ENCODE measurements at regions not wholly inside any gene's neighbourhood (a gene's known extent, or its start where the extent isn't known, plus 50 kb on each side); places are given as distances from the start of the nearest gene placed in this dataset.
"Not testable (repeated sequence)": the region's sequence is repeated elsewhere in the genome, so short reads cannot be mapped to it uniquely, and the experiment has no call there.

DNA sequence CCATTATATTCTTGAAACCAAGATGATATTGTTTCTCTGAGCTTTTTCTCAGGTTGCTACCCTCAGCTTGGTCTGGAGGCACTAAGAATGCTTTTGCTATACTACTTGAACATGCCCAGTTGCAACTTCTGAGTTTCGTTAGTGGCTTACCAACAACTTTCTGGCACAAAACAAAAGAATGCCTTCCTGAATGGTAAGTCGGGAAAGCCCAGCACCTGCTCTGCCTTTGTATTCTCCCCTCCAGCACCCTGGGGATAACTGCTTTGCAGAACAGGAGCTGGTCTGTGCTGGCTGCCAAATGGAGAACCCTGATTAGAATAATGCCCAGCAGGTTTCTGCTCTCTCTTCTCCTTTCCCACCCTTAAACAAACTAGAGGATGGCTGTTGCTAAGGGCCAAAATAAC lies 149.3 kb downstream of the TGFB2 start:
- DNase-seq (ENCODE audit: low read depth): no peak

DNA sequence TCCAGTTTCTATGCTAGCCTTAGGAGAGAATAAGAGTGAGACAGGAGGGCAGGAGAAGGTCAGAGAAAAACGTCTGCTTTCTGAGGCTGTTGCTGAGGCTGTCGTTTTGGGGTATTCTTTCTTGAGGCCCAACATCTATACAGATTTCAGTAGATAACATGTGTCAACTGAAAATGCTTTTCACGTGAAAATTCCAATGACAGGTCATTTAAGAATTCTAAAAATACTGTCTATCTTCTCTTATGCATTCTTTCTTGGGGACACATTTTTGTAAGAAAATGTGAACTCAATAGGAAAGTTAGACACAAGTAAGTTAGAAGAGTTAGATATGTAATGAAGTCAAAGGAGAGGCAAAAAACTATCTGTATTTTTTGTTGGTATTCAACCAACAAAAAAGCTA lies 150.8 kb downstream of the TGFB2 start:
- no peak for DNase-seq (ENCODE audit: low read depth)

DNA sequence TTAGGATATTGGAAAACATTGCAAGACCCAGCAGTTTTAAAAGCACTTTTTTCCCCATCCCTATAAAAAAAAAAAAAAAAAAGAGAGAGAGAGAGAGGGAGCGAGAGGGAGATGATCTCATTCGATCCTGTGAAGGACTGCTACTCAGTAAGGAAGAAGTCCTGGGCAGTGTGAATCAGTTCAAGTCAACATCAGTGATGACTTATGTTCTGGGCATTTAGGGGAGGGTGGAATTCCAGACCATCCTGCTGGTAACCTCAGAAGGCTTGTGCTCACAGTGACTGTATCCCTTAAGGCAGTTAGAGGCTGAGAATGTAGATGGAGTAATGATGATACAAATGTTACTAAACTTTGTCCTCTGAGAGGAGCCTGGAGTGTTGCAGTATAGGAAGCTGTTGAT lies 151.4 kb downstream of the TGFB2 start:
- DNase-seq (ENCODE audit: low read depth): no peak

DNA sequence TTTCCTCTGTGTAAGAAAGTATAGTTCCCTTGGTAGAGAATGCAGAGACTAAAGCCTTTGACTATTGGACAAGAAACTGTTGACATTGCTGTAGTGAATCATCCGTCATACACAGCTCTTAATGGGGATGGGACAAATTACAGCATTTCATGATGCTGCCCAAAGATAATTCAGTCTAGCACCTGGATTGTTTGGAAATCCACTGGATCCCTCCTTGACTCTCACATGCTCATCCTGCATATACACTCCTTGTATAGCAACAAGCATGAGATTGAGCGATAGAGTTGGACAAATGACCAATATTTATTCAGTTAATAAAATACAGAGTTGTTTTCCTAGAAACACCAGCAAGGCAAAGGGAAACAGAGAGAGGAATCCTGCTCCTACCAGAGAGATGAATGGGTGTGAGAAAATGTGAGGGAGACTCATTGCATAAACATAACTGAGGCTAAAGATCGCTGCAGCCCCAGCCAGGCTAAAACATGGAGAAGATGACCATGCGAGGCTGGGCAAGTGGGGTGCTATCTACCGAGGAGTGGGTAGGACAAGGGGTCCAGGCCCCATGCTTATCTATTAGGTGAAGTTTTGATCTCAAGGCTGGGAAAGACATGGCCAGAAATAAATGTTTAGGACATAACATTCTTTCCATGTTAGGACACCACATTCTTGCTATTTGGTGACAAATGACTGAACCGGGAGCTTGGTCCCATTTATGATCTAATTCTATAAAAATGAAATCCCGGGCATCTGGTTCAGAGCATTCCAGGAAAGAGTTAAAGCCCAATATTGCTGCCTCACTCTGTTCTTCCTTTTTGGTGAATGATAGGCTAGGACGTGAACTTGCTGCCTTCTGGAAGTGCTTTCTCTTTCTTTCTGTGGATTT lies 153.2 kb downstream of the TGFB2 start:
- DNase-seq (ENCODE audit: low read depth): no peak

GRCh38 chr1:218499011-218499691 lies 154.0 kb downstream of the TGFB2 start:
- DNase-seq (ENCODE audit: low read depth): peak; percentile 29

DNA sequence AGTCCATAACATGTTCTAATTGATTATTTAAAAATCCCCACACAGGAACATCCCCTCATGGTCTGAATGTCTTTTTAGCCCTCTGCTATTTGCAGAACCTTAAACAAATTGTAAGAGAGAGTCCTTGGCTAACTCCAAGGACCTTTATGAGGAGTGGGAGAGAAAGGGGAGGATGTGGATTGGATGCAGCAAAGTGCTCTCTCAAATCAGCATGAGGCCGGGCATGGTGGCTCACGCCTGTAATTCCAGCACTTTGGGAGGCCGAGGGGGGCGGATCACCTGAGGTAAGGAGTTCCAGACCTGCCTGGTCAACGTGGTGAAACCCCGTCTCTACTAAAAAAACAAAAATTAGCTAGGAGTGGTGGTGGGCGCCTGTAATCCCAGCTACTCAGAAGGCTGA lies 154.8 kb downstream of the TGFB2 start:
- DNase-seq (ENCODE audit: low read depth): no peak

DNA sequence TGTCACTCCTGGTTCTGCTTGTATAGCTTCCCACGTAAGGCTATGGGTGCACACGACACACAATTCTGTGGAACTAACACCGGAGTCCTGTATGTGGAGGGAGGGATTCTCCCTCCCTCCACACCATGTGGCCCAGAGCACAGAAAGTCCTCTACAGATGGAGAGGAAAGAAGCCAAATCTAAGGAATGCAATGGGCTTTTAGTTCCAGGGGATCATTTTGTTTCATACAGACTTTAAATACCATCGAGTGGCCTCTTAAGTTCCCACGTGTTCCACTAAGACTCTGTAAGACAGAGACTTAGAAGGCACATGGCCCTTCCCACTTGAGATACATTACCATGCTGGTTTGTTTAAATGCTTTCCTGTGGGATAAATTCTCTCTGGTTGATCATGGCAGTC lies 156.0 kb downstream of the TGFB2 start:
- no peak for DNase-seq (ENCODE audit: low read depth)

- no peak for DNase-seq (ENCODE audit: low read depth)
These were observed 157.2 kb downstream of the TGFB2 start for GRCh38 chr1:218502383-218502782.

DNA sequence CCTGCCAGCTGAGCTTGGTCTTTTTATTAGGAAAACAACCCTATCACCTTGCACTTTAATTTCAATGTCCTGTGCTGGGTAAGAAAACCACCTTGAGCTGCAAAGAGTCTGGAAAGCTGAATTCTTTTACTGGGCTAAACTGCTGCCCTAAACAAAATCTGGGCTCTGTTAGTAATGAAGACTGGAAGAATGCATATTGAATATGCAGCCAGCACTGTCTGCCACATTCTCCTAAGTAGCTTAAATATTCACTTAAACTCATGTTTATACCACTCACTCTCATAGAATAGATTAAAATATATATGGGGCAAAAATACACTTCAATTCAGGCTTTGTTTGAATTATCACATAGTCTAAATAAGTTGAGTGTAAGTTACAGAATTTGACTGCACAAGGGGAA lies 158.0 kb downstream of the TGFB2 start:
- DNase-seq (ENCODE audit: low read depth): no peak

DNA sequence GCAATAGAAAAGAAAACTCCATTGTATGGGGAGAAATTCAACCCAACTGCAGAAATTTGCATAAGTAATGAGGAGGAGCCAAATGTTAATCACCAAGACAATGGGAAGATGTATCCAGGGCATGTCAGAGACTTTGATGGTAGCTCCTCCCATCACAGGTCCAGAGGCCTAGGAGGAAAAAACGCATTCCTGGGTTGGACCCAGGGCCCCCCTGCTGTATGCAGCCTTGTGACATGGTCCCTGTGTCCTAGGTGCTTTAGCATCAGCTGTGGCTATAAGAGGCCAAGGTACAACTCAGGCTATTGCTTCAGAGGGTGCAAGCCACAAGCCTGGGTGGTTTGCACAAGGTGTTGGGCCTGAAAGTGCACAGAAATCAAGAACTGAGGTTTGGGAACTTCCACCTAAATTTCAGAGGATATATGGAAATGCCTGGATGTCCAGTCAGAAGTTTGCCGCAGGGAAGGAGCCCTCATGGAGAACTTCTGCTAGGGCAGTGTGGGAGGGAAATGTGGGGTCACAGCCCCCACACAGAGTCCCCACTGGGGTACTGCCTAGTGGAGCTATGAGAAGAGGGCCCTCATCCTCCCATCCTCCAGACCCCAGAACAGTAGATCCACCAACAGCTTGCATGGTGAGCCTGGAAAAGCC lies 162.3 kb downstream of the TGFB2 start:
- no peak for DNase-seq (ENCODE audit: low read depth)

DNA sequence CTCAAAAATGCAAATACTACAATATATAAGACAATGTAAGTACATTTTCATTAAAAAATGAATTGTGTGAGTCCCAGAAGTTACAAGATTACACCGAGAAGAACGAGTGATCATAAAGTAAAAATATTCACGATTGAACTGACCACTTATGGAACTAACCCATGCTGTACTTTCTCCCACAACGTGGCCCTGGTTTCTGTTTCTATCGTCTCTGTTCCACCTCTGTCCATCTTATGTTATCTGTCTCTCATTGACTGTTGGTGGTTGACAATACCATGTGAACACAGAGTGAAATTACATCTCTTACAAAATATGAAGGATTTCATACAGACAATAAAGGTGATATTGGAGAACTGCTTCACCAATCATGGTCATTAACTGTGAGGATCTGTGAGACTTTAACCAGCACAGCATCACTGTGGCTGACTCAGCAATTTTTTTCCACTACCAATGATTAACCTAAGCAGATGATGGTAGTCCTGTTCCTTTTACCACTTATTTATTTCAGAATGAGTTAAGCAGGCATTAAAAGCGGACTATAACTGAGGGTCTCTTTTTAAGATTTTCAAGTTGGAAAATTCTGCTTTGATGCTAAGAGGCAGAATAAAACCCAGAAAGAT lies 165.1 kb downstream of the TGFB2 start:
- no peak for DNase-seq (ENCODE audit: low read depth)

DNA sequence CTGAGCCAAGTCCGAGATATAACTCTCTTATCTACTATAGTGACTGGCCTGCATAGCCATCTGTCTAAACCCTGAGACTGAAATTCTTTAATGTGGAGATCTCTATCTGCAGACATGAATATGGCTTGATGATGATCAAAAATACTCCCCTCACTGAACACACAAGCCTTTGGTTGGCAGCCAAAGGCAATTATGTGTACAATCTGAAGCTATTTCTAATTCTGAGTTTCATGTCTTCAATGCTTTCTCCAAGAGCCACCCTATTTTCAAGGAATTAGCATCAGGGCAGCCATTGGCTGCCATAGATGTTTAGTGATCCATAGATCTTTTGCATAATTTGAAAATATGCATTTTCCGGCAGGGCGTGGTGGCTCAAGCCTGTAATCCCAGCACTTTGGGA lies 168.2 kb downstream of the TGFB2 start:
- DNase-seq (ENCODE audit: low read depth): no peak

GRCh38 chr1:218514689-218515088 lies 169.6 kb downstream of the TGFB2 start:
- no peak for DNase-seq (ENCODE audit: low read depth)

DNA sequence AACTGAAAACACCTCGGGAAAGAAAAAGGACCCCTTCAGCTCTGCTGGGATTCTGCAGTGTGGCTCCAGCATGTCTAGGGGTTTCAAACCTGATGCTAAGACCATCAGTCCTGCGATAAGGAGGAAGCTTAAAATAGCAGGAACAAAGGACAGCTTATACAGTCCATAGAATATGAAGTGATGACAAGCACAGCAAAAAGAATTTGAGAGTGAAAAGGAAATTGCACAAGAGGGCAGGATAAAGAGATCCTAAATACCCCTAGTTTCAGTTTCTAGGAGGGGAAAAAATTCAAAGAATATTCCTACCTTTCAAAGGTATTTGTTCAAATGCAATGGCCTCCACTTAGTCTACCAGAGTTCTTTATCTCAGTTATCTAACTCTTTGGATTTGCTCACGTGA lies 171.4 kb downstream of the TGFB2 start:
- no peak for DNase-seq (ENCODE audit: low read depth)

DNA sequence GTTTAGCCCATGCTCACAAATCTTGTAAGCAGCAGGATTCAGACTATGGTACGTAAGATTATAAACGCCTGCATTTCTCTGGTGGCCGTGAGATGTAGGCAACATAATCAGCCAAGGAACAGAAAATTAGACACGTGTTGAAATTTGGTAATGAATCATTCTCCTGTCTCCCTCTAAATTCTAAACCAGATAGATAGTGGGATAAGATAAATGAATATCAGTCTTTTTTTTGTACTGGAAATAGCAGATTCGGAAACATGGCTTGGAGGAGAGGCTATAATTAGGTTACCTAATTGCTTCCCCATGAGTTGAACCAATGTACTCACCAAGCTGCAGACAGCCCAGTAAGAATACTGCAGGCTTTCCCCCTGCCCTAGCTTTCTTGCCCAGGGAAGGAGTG lies 172.3 kb downstream of the TGFB2 start:
- DNase-seq (ENCODE audit: low read depth): no peak

DNA sequence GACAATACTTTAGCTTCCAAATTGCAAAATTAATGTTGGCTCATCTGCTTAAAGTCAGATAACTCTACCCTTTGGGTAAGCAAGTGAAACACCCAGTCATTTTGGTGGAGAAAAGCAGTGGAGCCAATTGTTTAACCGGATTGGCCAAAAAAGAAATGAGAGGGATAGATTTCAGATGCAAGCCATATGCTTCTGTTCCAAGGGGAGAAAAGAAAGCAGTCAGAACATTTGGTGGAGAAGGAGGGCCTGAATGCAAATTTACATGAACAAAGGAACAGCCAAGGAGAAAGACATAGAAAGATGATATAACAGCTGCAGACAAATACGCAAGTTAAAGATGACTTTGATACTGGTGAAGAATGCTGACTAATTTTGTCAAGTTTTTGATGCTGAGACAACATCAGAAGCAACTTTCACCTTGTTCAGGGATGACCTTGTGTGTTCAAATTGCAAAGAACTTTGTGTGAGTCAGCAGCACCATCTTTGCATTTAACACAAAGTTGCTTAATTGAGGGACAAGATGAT lies 173.1 kb downstream of the TGFB2 start:
- no peak for DNase-seq (ENCODE audit: low read depth)

DNA sequence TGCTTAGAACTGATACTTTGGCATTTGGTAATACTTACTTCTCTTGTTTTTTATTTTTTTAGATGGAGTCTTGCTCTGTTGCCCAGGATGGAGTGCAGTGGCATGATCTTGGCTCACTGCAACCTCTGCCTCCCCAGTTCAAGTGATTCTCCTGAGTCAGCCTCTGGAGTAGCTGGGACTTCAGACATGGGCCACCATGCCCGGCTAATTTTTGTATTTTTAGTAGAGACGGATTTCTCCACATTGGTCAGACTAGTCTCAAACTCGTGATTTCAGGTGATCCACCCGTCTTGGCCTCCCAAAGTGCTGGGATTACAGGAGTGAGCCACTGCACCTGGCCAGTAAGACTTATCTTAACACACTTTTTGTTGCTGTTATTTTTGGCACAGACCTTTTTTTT lies 175.5 kb downstream of the TGFB2 start:
- DNase-seq (ENCODE audit: low read depth): not testable (repeated sequence)

GRCh38 chr1:218521414-218522169 lies 176.5 kb downstream of the TGFB2 start:
- DNase-seq (ENCODE audit: low read depth): no peak

GRCh38 chr1:218524526-218524925 lies 179.4 kb downstream of the TGFB2 start:
- no peak for DNase-seq (ENCODE audit: low read depth)

- DNase-seq (ENCODE audit: low read depth): no peak
These were observed 179.9 kb downstream of the TGFB2 start for GRCh38 chr1:218525031-218525430.

DNA sequence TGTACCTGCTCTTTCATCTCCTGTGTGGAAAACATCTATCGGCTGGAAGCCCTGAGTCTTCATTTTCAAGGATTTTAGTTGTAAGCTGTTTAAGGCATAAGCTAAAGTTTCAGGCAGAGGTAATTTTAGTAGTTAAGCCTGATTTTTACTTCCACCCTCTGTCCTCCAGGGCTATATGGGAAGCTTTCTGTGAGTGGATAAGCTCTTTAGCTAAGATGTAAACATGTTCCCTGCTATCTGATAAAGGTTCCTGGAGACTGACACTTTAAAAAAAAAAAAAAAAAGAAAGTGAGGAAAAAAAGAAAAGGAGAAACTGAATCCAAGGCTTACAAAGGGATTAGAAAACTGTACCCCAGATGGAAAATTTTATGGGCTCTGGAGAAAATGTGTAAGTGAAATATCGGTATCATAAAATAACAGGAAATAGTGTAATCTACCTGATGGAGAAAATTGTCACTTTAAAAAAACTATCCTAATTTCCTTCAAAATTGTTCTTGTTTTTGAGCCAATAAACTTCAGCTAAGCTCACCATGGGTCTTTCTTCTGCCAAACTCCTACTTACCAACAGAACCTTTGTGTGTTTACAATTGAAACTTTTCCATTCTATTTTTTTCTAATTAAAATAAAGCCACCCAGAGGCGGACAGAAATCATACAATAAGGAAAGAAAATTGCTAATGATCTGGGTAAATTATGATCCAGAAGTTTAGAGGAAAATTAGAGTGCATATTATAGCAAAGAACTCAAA lies 180.5 kb downstream of the TGFB2 start:
- DNase-seq (ENCODE audit: low read depth): no peak
